ENCODE measurements at regions not wholly inside any gene's neighbourhood (a gene's known extent, or its start where the extent isn't known, plus 50 kb on each side); places are given as distances from the start of the nearest gene placed in this dataset.

- H3K4me3 ChIP-seq: no peak overlapping the region
- H3K4me1 ChIP-seq: no peaks in the 10 kb centered on the region
- no peak for TF ChIP-seq CTCF (IDR thresholded peaks at IDR 0.05)
- no peak for DNase-seq (ENCODE audit: low spot score)
- H3K36me3 ChIP-seq: no peaks in the 10 kb centered on the region
- no peak overlapping the region for H3K27ac ChIP-seq
- H3K9me3 ChIP-seq: no peaks in the 10 kb centered on the region
- no peaks in the 10 kb centered on the region for H3K27me3 ChIP-seq
Observed at GRCh38 chr4:138105331-138105730, 136.8 kb downstream of the SLC7A11 start.

- H3K9me3 ChIP-seq: no peaks in the 10 kb centered on the region
- no peak for TF ChIP-seq CTCF (IDR thresholded peaks at IDR 0.05)
- H3K27ac ChIP-seq: no peak overlapping the region
- H3K27me3 ChIP-seq: no peaks in the 10 kb centered on the region
- H3K36me3 ChIP-seq: no peaks in the 10 kb centered on the region
- no peaks in the 10 kb centered on the region for H3K4me1 ChIP-seq
- H3K4me3 ChIP-seq: no peak overlapping the region
- no peak for DNase-seq (ENCODE audit: low spot score)
Observed at GRCh38 chr4:138104284-138104680, 137.9 kb downstream of the SLC7A11 start.

- Histone ChIP-seq H3K4me3 (no peak overlapping the region), H3K36me3 (no peaks in the 10 kb centered on the region), H3K9me3 (no peaks in the 10 kb centered on the region), H3K27ac (no peak overlapping the region), H3K4me1 (no peaks in the 10 kb centered on the region), H3K27me3 (no peaks in the 10 kb centered on the region)
- no peak for DNase-seq (ENCODE audit: low spot score)
- TF ChIP-seq CTCF (IDR thresholded peaks at IDR 0.05): no peak
Observed at GRCh38 chr4:138103597-138104283, 138.4 kb downstream of the SLC7A11 start.

GRCh38 chr4:138099385-138099784 is 142.8 kb downstream of the SLC7A11 start:
- no peaks in the 10 kb centered on the region for H3K4me1 ChIP-seq
- H3K9me3 ChIP-seq: no peaks in the 10 kb centered on the region
- no peak for TF ChIP-seq CTCF (IDR thresholded peaks at IDR 0.05)
- DNase-seq (ENCODE audit: low spot score): no peak
- H3K27me3 ChIP-seq: no peaks in the 10 kb centered on the region
- H3K27ac ChIP-seq: no peak overlapping the region
- no peak overlapping the region for H3K4me3 ChIP-seq
- H3K36me3 ChIP-seq: no peaks in the 10 kb centered on the region

- Histone ChIP-seq H3K4me3 (no peak overlapping the region), H3K27me3 (no peaks in the 10 kb centered on the region), H3K27ac (peak overlapping the region in 1 of 2 donors; percentile 4), H3K36me3 (no peaks in the 10 kb centered on the region), H3K9me3 (no peaks in the 10 kb centered on the region), H3K4me1 (no peaks in the 10 kb centered on the region)
- no peak for DNase-seq (ENCODE audit: low spot score)
- TF ChIP-seq CTCF (IDR thresholded peaks at IDR 0.05): no peak
Observed at GRCh38 chr4:138097912-138098600, 144.1 kb downstream of the SLC7A11 start.
